IgD-negative memory B cell (primary cell): ENCODE measurements at regions not wholly inside any gene's neighbourhood (a gene's known extent, or its start where the extent isn't known, plus 50 kb on each side); places are given as distances from the start of the nearest gene placed in this dataset.

ENCODE experiments used
- H3K27ac Mint-ChIP-seq, 3 donors: one replicate each; pipeline ENCODE4 v1.8.0; 2020 to 2022; ENCODE audit warnings: mild to moderate bottlenecking in 3 of 3, mixed read lengths in 3 of 3, moderate library complexity in 1 of 3
- H3K27me3 Mint-ChIP-seq: one replicate; pipeline ENCODE4 v1.8.0; 2021; ENCODE audit warnings: mixed read lengths
- H3K36me3 Mint-ChIP-seq: one replicate; pipeline ENCODE4 v1.8.0; 2020; ENCODE audit warnings: mild to moderate bottlenecking, mixed read lengths
- H3K4me1 Mint-ChIP-seq, 3 donors: one replicate each; pipeline ENCODE4 v1.8.0; 2020 to 2022; ENCODE audit warnings: mixed read lengths in 3 of 3, mild to moderate bottlenecking in 1 of 3
- H3K4me3 Mint-ChIP-seq, 4 donors: one replicate each; pipeline ENCODE4 v1.8.0; 2020 to 2022; ENCODE audit warnings: mild to moderate bottlenecking in 4 of 4, mixed read lengths in 4 of 4, moderate library complexity in 3 of 4
- H3K9me3 Mint-ChIP-seq, 3 donors: one replicate each; pipeline ENCODE4 v1.8.0; 2020 to 2021; ENCODE audit warnings: mixed read lengths in 3 of 3, mild to moderate bottlenecking in 1 of 3

GRCh38 chr10:89867964-89868363 is 166.6 kb downstream of the KIF20B start:
- Mint-ChIP-seq H3K9me3 (no peaks in the 10 kb centered on the region), H3K27me3 (peaks cover 6% of the 10 kb centered on the region), H3K36me3 (no peaks in the 10 kb centered on the region), H3K27ac (no peak overlapping the region), H3K4me3 (no peak overlapping the region), H3K4me1 (peaks cover 0 to under 1% (median 0%) of the 10 kb centered on the region in 3 donors)

- no peaks in the 10 kb centered on the region for H3K9me3 Mint-ChIP-seq
- no peak overlapping the region for H3K27ac Mint-ChIP-seq
- H3K36me3 Mint-ChIP-seq = no peaks in the 10 kb centered on the region
- H3K27me3 Mint-ChIP-seq = peaks cover 6% of the 10 kb centered on the region
- H3K4me3 Mint-ChIP-seq = no peak overlapping the region
- peaks cover 5 to 10% (median 6%) of the 10 kb centered on the region in 3 donors for H3K4me1 Mint-ChIP-seq
These were observed 167.8 kb downstream of the KIF20B start for GRCh38 chr10:89869180-89869579.

- H3K4me1 Mint-ChIP-seq = peaks cover 5 to 11% (median 6%) of the 10 kb centered on the region in 3 donors
- no peaks in the 10 kb centered on the region for H3K36me3 Mint-ChIP-seq
- H3K27me3 Mint-ChIP-seq = peaks cover 6% of the 10 kb centered on the region
- H3K27ac Mint-ChIP-seq = no peak overlapping the region
- H3K4me3 Mint-ChIP-seq = peak overlapping the region in 1 of 4 donors; percentile 55
- no peaks in the 10 kb centered on the region for H3K9me3 Mint-ChIP-seq
These were observed 168.3 kb downstream of the KIF20B start for GRCh38 chr10:89869592-89870156.

- Mint-ChIP-seq H3K27me3 (peaks cover 10% of the 10 kb centered on the region), H3K27ac (no peak overlapping the region), H3K4me3 (no peak overlapping the region), H3K9me3 (peaks cover 0 to 5% (median 4%) of the 10 kb centered on the region in 3 donors), H3K4me1 (peaks cover 8 to 11% (median 11%) of the 10 kb centered on the region in 3 donors), H3K36me3 (no peaks in the 10 kb centered on the region)
These were observed 169.5 kb downstream of the KIF20B start for GRCh38 chr10:89870936-89871335.

GRCh38 chr10:89873055-89873454 is 171.7 kb downstream of the KIF20B start:
- no peaks in the 10 kb centered on the region for H3K36me3 Mint-ChIP-seq
- no peak overlapping the region for H3K27ac Mint-ChIP-seq
- peak overlapping the region in 1 of 4 donors; percentile 49 for H3K4me3 Mint-ChIP-seq
- peaks cover 10% of the 10 kb centered on the region for H3K27me3 Mint-ChIP-seq
- peaks cover 8 to 20% (median 13%) of the 10 kb centered on the region in 3 donors for H3K4me1 Mint-ChIP-seq
- peaks cover 0 to 5% (median 4%) of the 10 kb centered on the region in 3 donors for H3K9me3 Mint-ChIP-seq

GRCh38 chr10:89875557-89875956 is 174.2 kb downstream of the KIF20B start:
- Mint-ChIP-seq H3K27ac (no peak overlapping the region), H3K9me3 (peaks cover 0 to 11% (median 4%) of the 10 kb centered on the region in 3 donors), H3K27me3 (peaks cover 5% of the 10 kb centered on the region), H3K4me3 (no peak overlapping the region), H3K36me3 (no peaks in the 10 kb centered on the region), H3K4me1 (peaks cover 10 to 32% (median 13%) of the 10 kb centered on the region in 3 donors)

GRCh38 chr10:89879121-89879520 is 177.7 kb downstream of the KIF20B start:
- peaks cover 8 to 31% (median 12%) of the 10 kb centered on the region in 3 donors for H3K9me3 Mint-ChIP-seq
- H3K4me3 Mint-ChIP-seq = peak overlapping the region in 1 of 4 donors; percentile 43
- H3K4me1 Mint-ChIP-seq = peaks cover 4 to 26% (median 4%) of the 10 kb centered on the region in 3 donors
- H3K27me3 Mint-ChIP-seq = peaks cover 9% of the 10 kb centered on the region
- no peak overlapping the region for H3K27ac Mint-ChIP-seq
- H3K36me3 Mint-ChIP-seq = peaks cover 3% of the 10 kb centered on the region

- Mint-ChIP-seq H3K4me1 (peaks cover 25 to 42% (median 25%) of the 10 kb centered on the region in 3 donors), H3K9me3 (peaks cover 0 to 8% (median 3%) of the 10 kb centered on the region in 3 donors), H3K36me3 (peaks cover 2% of the 10 kb centered on the region), H3K4me3 (peak overlapping the region; percentile 54 to 87 (median 77)), H3K27me3 (peaks cover 8% of the 10 kb centered on the region), H3K27ac (peak overlapping the region; percentile 85 to 97 (median 96))
These were observed 186.0 kb downstream of the KIF20B start for GRCh38 chr10:89887406-89887805.

- peaks cover 25 to 42% (median 25%) of the 10 kb centered on the region in 3 donors for H3K4me1 Mint-ChIP-seq
- no peaks in the 10 kb centered on the region for H3K36me3 Mint-ChIP-seq
- peaks cover 0 to 4% (median under 1%) of the 10 kb centered on the region in 3 donors for H3K9me3 Mint-ChIP-seq
- H3K4me3 Mint-ChIP-seq = peak overlapping the region; percentile 54 to 87 (median 77)
- peaks cover 5% of the 10 kb centered on the region for H3K27me3 Mint-ChIP-seq
- H3K27ac Mint-ChIP-seq = peak overlapping the region; percentile 85 to 97 (median 96)
These were observed 186.4 kb downstream of the KIF20B start for GRCh38 chr10:89887830-89888229.

GRCh38 chr10:89888321-89889070 is 187.1 kb downstream of the KIF20B start:
- Mint-ChIP-seq H3K9me3 (peaks cover 0 to under 1% (median 0%) of the 10 kb centered on the region in 3 donors), H3K36me3 (no peaks in the 10 kb centered on the region), H3K4me3 (peak overlapping the region in 3 of 4 donors; percentile 72 to 82 (median 73)), H3K4me1 (peaks cover 25 to 42% (median 25%) of the 10 kb centered on the region in 3 donors), H3K27me3 (peaks cover 5% of the 10 kb centered on the region), H3K27ac (peak overlapping the region; percentile 85 to 97 (median 96))

- Mint-ChIP-seq H3K27ac (peak overlapping the region; percentile 85 to 96 (median 88)), H3K9me3 (no peaks in the 10 kb centered on the region), H3K27me3 (peaks cover 5% of the 10 kb centered on the region), H3K4me3 (peak overlapping the region in 3 of 4 donors; percentile 44 to 73 (median 73)), H3K4me1 (peaks cover 25 to 42% (median 29%) of the 10 kb centered on the region in 3 donors), H3K36me3 (no peaks in the 10 kb centered on the region)
These were observed 188.2 kb downstream of the KIF20B start for GRCh38 chr10:89889606-89890005.

- peaks cover 25 to 42% (median 29%) of the 10 kb centered on the region in 3 donors for H3K4me1 Mint-ChIP-seq
- H3K27me3 Mint-ChIP-seq = peaks cover under 1% of the 10 kb centered on the region
- H3K27ac Mint-ChIP-seq = peak overlapping the region in 1 of 3 donors; percentile 85
These were observed 189.7 kb downstream of the KIF20B start for GRCh38 chr10:89891006-89891535.

GRCh38 chr10:89894051-89894450 is 192.7 kb downstream of the KIF20B start:
- Mint-ChIP-seq H3K4me1 (peaks cover 9 to 21% (median 10%) of the 10 kb centered on the region in 3 donors), H3K9me3 (peaks cover 0 to 4% (median 0%) of the 10 kb centered on the region in 3 donors), H3K27me3 (no peaks in the 10 kb centered on the region), H3K27ac (no peak overlapping the region), H3K4me3 (no peak overlapping the region), H3K36me3 (no peaks in the 10 kb centered on the region)

More at GRCh38 chr10:89891006-89891535, 189.7 kb downstream of the KIF20B start:
- Mint-ChIP-seq H3K9me3 (no peaks in the 10 kb centered on the region), H3K4me3 (peak overlapping the region in 1 of 4 donors; percentile 69), H3K36me3 (no peaks in the 10 kb centered on the region)

- Mint-ChIP-seq H3K36me3 (peaks cover 2% of the 10 kb centered on the region), H3K4me1 (peaks cover 0 to 8% (median 5%) of the 10 kb centered on the region in 3 donors), H3K9me3 (peaks cover 0 to 4% (median 1%) of the 10 kb centered on the region in 3 donors), H3K27ac (no peak overlapping the region), H3K27me3 (no peaks in the 10 kb centered on the region), H3K4me3 (peak overlapping the region in 1 of 4 donors; percentile 39)
These were observed 199.2 kb downstream of the KIF20B start for GRCh38 chr10:89900554-89900953.

- Mint-ChIP-seq H3K4me1 (peaks cover 0 to 9% (median 8%) of the 10 kb centered on the region in 3 donors), H3K4me3 (no peak overlapping the region), H3K27ac (no peak overlapping the region), H3K36me3 (peaks cover 2% of the 10 kb centered on the region), H3K9me3 (peaks cover 0 to 1% (median 0%) of the 10 kb centered on the region in 3 donors), H3K27me3 (no peaks in the 10 kb centered on the region)
These were observed 200.5 kb downstream of the KIF20B start for GRCh38 chr10:89901895-89902294.
